Naive thymus-derived CD4-positive, alpha-beta T cell (primary cell): ENCODE measurements at regions not wholly inside any gene's neighbourhood (a gene's known extent, or its start where the extent isn't known, plus 50 kb on each side); places are given as distances from the start of the nearest gene placed in this dataset.

ENCODE experiments used
- ATAC-seq: fragments of 150-1000 bp; cut with Tn5 transposase; 2 replicates; pipeline ENCODE4 v1.10.0; 2021; ENCODE audit warnings: mild to moderate bottlenecking, moderate library complexity
- CTCF ChIA-PET: fragments of 350-600 bp; sonication (Branson Sonifier 250); formaldehyde crosslinking; loops from one replicate; lab custom pipeline; 2021; ENCODE audit warnings: antibody characterized with exemption; lab: Charles Lee
- POLR2A ChIA-PET: fragments of 350-600 bp; sonication (Branson Sonifier 250); formaldehyde crosslinking; loops from one replicate; lab custom pipeline; 2021; ENCODE audit warnings: antibody characterized with exemption, inconsistent platforms; lab: Charles Lee
- DNase-seq, 9 donors: peaks; one replicate each; pipeline versions ENCODE4 v3.0.0 to v3.0.0-alpha.2; 2020 to 2022; ENCODE audit warnings: mixed read lengths in 1 of 9
- H3K27ac ChIP-seq: one replicate; pipeline ENCODE4 v1.7.0; 2013; ENCODE audit warnings: mild to moderate bottlenecking, low read depth, low read length, moderate library complexity
- H3K27me3 ChIP-seq, 2 donors: one replicate each; pipeline ENCODE4 v1.7.0; 2013; ENCODE audit warnings: low read length in 2 of 2, mild to moderate bottlenecking in 2 of 2, moderate library complexity in 2 of 2; ENCODE audit not compliant: control insufficient read depth in 2 of 2, insufficient read depth in 2 of 2
- H3K36me3 ChIP-seq, 3 experiments: 1 replicate in 2 of 3; 2 replicates in 1 of 3; pipeline ENCODE4 v1.7.0; 2013; ENCODE audit warnings: low read length in 3 of 3, mild to moderate bottlenecking in 3 of 3, moderate library complexity in 1 of 3; ENCODE audit not compliant: insufficient read depth in 3 of 3, control insufficient read depth in 2 of 3
- H3K4me1 ChIP-seq, 2 donors: one replicate each; pipeline ENCODE4 v1.7.0; 2013; ENCODE audit warnings: low read length in 2 of 2, mild to moderate bottlenecking in 2 of 2, moderate library complexity in 1 of 2; ENCODE audit not compliant: control insufficient read depth in 2 of 2, insufficient read depth in 2 of 2
- H3K4me3 ChIP-seq: 2 replicates; pipeline ENCODE4 v1.7.0; 2013; ENCODE audit warnings: mild to moderate bottlenecking, low read length
- H3K9me3 ChIP-seq, 3 experiments: 1 replicate in 2 of 3; 2 replicates in 1 of 3; pipeline ENCODE4 v1.7.0; 2013; ENCODE audit warnings: low read length in 3 of 3; ENCODE audit not compliant: control insufficient read depth in 2 of 3
- H3K27ac Mint-ChIP-seq, 9 donors: one replicate each; pipeline ENCODE4 v1.8.0; 2020 to 2022; ENCODE audit warnings: mixed read lengths in 9 of 9, mild to moderate bottlenecking in 8 of 9, moderate library complexity in 5 of 9, inconsistent platforms in 2 of 9
- H3K27me3 Mint-ChIP-seq, 5 donors: one replicate each; pipeline ENCODE4 v1.8.0; 2021 to 2022; ENCODE audit warnings: mixed read lengths in 5 of 5, mild to moderate bottlenecking in 1 of 5
- H3K36me3 Mint-ChIP-seq, 5 donors: one replicate each; pipeline ENCODE4 v1.8.0; 2020 to 2022; ENCODE audit warnings: mixed read lengths in 5 of 5, mild to moderate bottlenecking in 3 of 5, inconsistent platforms in 1 of 5
- H3K4me1 Mint-ChIP-seq, 7 donors: one replicate each; pipeline ENCODE4 v1.8.0; 2020 to 2022; ENCODE audit warnings: mixed read lengths in 7 of 7, mild to moderate bottlenecking in 3 of 7, inconsistent platforms in 1 of 7
- H3K4me3 Mint-ChIP-seq, 10 donors: one replicate each; pipeline ENCODE4 v1.8.0; 2020 to 2022; ENCODE audit warnings: mild to moderate bottlenecking in 10 of 10, mixed read lengths in 10 of 10, moderate library complexity in 6 of 10, inconsistent platforms in 2 of 10
- H3K9me3 Mint-ChIP-seq, 11 donors: one replicate each; pipeline ENCODE4 v1.8.0; 2020 to 2022; ENCODE audit warnings: mixed read lengths in 11 of 11, mild to moderate bottlenecking in 4 of 11, inconsistent platforms in 1 of 11, moderate library complexity in 1 of 11
- intact Hi-C, 2 donors: fragments of 100-400 bp; cut with micrococcal nuclease; formaldehyde crosslinking; loops; one replicate each; pipeline ENCODE4 v1.15.1; 2023

DNA sequence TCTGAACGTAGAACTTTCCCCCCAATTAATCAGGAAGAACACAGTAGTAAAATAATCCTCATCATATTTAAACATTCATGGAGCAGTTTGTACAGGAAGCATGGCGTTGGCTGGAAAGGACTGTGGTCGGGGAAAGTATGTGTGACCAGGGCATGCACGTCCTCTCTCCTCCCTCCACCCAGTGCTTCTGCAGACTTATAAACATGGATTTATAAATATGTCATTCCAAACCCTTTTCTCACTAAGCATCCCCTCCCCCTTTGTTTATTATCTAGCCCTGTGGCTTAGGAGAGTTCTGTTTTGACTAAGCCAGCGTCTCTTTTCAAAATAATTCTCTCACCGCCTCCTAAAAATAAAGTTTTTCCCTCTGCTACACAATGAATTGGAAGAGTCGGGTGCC is 70.4 kb upstream of the DAP start:
- no peaks in the 10 kb centered on the region for H3K4me1 ChIP-seq
- H3K36me3 ChIP-seq: no peaks in the 10 kb centered on the region
- no peak overlapping the region for H3K27ac ChIP-seq
- ATAC-seq: no peak
- no peak overlapping the region for H3K4me3 ChIP-seq
- Mint-ChIP-seq H3K36me3 (no peaks in the 10 kb centered on the region), H3K4me3 (no peak overlapping the region), H3K27me3 (peaks cover 0 to 14% (median 5%) of the 10 kb centered on the region in 5 donors), H3K9me3 (no peaks in the 10 kb centered on the region), H3K4me1 (peaks cover 0 to 2% (median 0%) of the 10 kb centered on the region in 7 donors), H3K27ac (no peak overlapping the region)
- intact Hi-C loops: no loop called here
- ChIA-PET POLR2A (no interaction called here), CTCF (no interaction called here)
- DNase-seq: no peak
- H3K9me3 ChIP-seq: no peaks in the 10 kb centered on the region
- no peaks in the 10 kb centered on the region for H3K27me3 ChIP-seq

DNA sequence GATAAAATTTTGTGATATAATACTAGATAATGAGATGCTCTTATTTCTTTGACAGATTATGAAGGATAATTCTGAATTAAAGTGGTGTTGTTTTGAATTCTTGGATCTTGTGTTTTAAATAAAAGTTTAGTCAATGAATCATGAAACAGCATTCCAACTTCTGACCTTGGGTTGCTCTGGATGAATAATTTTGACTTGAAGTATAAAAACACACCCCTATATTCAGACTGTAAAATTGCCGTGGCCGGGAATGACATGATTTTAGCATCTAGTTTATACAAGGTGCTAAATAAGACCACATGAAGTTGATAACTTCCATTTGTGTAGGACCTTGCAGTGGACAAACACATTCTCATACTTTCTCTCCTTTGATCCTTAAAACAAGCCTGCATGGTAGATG is 67.2 kb upstream of the DAP start:
- Mint-ChIP-seq H3K4me3 (no peak overlapping the region), H3K27me3 (peaks cover 7 to 18% (median 12%) of the 10 kb centered on the region in 5 donors), H3K4me1 (peaks cover 0 to 7% (median 0%) of the 10 kb centered on the region in 7 donors), H3K27ac (no peak overlapping the region), H3K9me3 (peaks cover 0 to 1% (median 0%) of the 10 kb centered on the region in 11 donors), H3K36me3 (no peaks in the 10 kb centered on the region)
- H3K9me3 ChIP-seq: no peaks in the 10 kb centered on the region
- no peak for DNase-seq
- POLR2A ChIA-PET: no interaction called here
- intact Hi-C loops: no loop called here
- no peak for ATAC-seq
- no peaks in the 10 kb centered on the region for H3K36me3 ChIP-seq
- no peak overlapping the region for H3K4me3 ChIP-seq
- H3K27me3 ChIP-seq: no peaks in the 10 kb centered on the region
- no peak overlapping the region for H3K27ac ChIP-seq
- H3K4me1 ChIP-seq: no peaks in the 10 kb centered on the region
- CTCF ChIA-PET: no interaction called here

DNA sequence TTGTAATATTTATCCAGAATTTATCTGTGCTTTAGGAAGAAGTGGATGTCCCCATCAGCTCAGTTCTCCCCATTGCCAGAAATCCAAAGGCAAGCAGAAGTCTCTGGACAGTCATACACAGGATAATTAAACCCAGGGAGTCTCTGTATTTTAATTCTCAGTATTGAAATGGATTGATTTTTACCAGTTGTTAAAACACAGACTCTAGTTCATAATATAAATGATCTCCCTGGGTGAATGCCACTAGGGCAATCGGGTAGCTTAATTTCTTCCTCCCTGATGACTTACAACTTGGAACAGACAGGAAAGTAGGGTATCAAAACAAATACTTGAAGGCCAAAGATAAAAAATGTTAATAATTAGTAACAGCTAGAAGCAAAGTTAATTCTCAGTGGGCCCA is 66.5 kb upstream of the DAP start:
- no peaks in the 10 kb centered on the region for H3K27me3 ChIP-seq
- Mint-ChIP-seq H3K27me3 (peaks cover 5 to 23% (median 16%) of the 10 kb centered on the region in 5 donors), H3K36me3 (no peaks in the 10 kb centered on the region), H3K4me1 (peaks cover 0 to 7% (median 0%) of the 10 kb centered on the region in 7 donors), H3K27ac (no peak overlapping the region), H3K4me3 (no peak overlapping the region), H3K9me3 (peaks cover 0 to 1% (median 0%) of the 10 kb centered on the region in 11 donors)
- ChIA-PET POLR2A (no interaction called here), CTCF (interaction anchor here (0.8 kb wide), 1 partner anchor 30 kb away, joined by 3 read pairs; no protein-coding TSS in a partner anchor)
- no peaks in the 10 kb centered on the region for H3K9me3 ChIP-seq
- H3K36me3 ChIP-seq: no peaks in the 10 kb centered on the region
- H3K4me1 ChIP-seq: no peaks in the 10 kb centered on the region
- intact Hi-C loops: no loop called here
- ATAC-seq: no peak
- no peak overlapping the region for H3K27ac ChIP-seq
- H3K4me3 ChIP-seq: no peak overlapping the region
- DNase-seq: no peak

DNA sequence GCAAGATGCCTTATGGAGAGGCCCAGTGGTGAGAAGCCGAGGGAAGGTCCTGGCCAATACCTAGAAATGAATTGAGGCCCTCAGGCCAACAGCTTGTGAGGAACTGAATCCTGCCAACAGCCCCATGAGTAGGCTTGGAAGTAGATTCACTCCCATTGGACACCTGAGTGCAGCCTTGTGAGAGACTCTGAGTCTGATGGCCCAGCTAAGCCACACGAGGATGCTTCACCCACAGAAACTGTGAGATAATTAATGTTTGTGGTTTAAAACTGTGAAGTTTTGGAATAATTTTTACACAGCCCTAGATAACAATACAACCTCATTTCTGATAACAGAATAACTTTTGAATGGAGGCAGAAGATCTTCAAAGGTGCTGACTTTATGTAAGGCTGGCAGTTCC is 65.9 kb upstream of the DAP start:
- peaks cover 0 to 7% (median 0%) of the 10 kb centered on the region in 7 donors for H3K4me1 Mint-ChIP-seq
- H3K27me3 Mint-ChIP-seq: peaks cover 9 to 27% (median 22%) of the 10 kb centered on the region in 5 donors
- no peak overlapping the region for H3K27ac ChIP-seq
- no peaks in the 10 kb centered on the region for H3K4me1 ChIP-seq
- POLR2A ChIA-PET: no interaction called here
- DNase-seq: no peak
- no peaks in the 10 kb centered on the region for H3K36me3 ChIP-seq
- no peak overlapping the region for H3K4me3 Mint-ChIP-seq
- H3K4me3 ChIP-seq: no peak overlapping the region
- ATAC-seq: no peak
- CTCF ChIA-PET: interaction anchor here (0.8 kb wide), 1 partner anchor 31 kb away, joined by 3 read pairs; no protein-coding TSS in a partner anchor
- H3K27me3 ChIP-seq: no peaks in the 10 kb centered on the region
- no peak overlapping the region for H3K27ac Mint-ChIP-seq
- intact Hi-C loops: no loop called here
- no peaks in the 10 kb centered on the region for H3K9me3 ChIP-seq
- peaks cover 0 to 1% (median 0%) of the 10 kb centered on the region in 11 donors for H3K9me3 Mint-ChIP-seq
- H3K36me3 Mint-ChIP-seq: no peaks in the 10 kb centered on the region

DNA sequence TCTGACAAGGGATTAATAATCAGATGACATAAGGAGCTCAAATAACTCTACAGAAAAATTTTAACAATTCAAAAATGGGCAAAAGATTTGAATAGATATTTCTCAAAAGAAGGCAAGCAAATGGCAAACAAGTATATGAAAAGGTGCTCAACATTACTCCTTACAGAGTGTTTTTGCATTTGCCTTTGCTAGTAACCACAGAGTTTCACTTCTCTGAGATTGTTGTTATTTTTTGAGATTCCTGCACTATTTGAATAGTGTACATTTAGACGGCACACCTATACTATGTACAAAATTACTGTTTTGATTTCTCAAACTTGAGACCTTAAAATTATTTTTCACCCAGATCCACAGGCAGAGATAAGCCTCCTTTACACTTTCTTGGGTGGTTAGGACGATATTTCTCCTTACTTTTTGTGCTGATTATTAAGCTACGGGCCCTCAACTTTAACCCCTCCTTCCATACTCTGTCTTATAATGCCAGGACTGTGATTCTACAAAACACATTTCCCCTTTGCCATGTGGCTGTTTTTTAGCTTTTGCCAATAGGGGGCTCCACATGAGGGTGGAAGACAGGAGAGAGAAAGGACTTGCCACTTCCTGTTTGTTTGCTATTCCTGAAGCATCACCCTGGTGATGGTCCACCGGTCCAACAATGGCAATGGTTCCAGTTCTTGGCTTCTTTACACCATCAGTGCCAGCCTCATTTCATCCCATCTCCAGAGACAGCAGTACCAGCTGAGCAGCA is 65.0 kb upstream of the DAP start:
- POLR2A ChIA-PET: no interaction called here
- no peak for DNase-seq
- H3K36me3 Mint-ChIP-seq: no peaks in the 10 kb centered on the region
- no peaks in the 10 kb centered on the region for H3K27me3 ChIP-seq
- H3K9me3 ChIP-seq: no peaks in the 10 kb centered on the region
- no peak overlapping the region for H3K4me3 Mint-ChIP-seq
- no peak overlapping the region for H3K27ac Mint-ChIP-seq
- H3K4me3 ChIP-seq: no peak overlapping the region
- H3K4me1 Mint-ChIP-seq: peaks cover 0 to 7% (median 0%) of the 10 kb centered on the region in 7 donors
- H3K27ac ChIP-seq: no peak overlapping the region
- intact Hi-C loops: no loop called here
- peaks cover 0 to 3% (median 0%) of the 10 kb centered on the region in 11 donors for H3K9me3 Mint-ChIP-seq
- CTCF ChIA-PET: no interaction called here
- no peak for ATAC-seq
- no peaks in the 10 kb centered on the region for H3K4me1 ChIP-seq
- peaks cover 12 to 27% (median 22%) of the 10 kb centered on the region in 5 donors for H3K27me3 Mint-ChIP-seq
- H3K36me3 ChIP-seq: no peaks in the 10 kb centered on the region

DNA sequence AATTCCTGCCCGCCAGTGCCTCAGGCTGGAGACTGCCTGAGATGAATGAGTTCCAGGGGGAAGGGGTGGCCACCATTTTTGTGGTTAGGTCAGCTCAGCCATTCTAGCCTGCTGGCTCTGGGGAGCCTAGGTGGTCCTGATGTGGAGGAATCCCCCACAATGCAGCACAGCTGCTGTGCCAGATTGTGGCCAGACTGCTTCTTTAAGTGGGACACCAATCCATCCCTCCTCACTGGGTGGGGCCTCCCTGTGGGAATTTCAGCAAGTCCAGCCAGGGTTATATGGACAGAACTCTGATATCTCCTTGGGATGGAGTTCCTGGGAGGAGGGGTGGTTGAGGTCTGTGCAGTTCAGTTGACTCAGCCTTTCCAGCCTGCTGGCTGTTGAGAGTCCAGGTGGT is 51.2 kb upstream of the DAP start:
- peaks cover 0 to 10% (median 0%) of the 10 kb centered on the region in 5 donors for H3K36me3 Mint-ChIP-seq
- intact Hi-C loops: no loop called here
- no peak for ATAC-seq

More for the DNA sequence above, 51.2 kb upstream of the DAP start:
- no peak overlapping the region for H3K27ac ChIP-seq
- H3K36me3 ChIP-seq: no peaks in the 10 kb centered on the region
- H3K27me3 ChIP-seq: peaks cover 0 to 3% of the 10 kb centered on the region in 2 donors
- Mint-ChIP-seq H3K4me1 (peaks cover 0 to 2% (median 0%) of the 10 kb centered on the region in 7 donors), H3K4me3 (no peak overlapping the region), H3K27me3 (peaks cover 29 to 39% (median 31%) of the 10 kb centered on the region in 5 donors), H3K27ac (no peak overlapping the region), H3K9me3 (peaks cover 0 to 29% (median 8%) of the 10 kb centered on the region in 11 donors)
- no peak overlapping the region for H3K4me3 ChIP-seq
- ChIA-PET CTCF (no interaction called here), POLR2A (no interaction called here)
- H3K9me3 ChIP-seq: no peaks in the 10 kb centered on the region
- no peaks in the 10 kb centered on the region for H3K4me1 ChIP-seq
- DNase-seq: no peak
